DLD1 (cell line): ENCODE measurements at regions not wholly inside any gene's neighbourhood (a gene's known extent, or its start where the extent isn't known, plus 50 kb on each side); places are given as distances from the start of the nearest gene placed in this dataset.

Experiments
- in situ Hi-C: cut with HindIII; loops from 2 replicates; pipeline ENCODE4 v1.10.0; 2017; ENCODE audit warnings: low sequenced_read_pairs

DNA sequence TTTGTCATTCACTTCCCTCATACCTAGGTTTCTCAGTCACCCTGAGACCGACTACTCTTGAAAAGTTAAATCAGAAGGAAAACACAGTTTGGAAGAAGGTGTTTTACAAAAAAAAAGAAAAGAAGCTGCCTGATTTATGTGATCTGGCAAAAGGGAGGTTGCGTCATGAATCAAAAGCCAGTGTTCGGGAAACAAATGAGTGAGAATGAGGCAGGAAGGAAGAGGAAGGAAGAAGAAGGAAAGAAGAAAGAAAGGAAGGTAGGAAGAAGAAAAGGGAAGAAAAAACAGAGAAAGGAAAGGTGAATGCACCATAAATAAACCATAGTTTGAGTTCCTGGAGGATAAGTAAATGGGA lies 314.6 kb downstream of the BLID start:
- in situ Hi-C loops: no loop called here

DNA sequence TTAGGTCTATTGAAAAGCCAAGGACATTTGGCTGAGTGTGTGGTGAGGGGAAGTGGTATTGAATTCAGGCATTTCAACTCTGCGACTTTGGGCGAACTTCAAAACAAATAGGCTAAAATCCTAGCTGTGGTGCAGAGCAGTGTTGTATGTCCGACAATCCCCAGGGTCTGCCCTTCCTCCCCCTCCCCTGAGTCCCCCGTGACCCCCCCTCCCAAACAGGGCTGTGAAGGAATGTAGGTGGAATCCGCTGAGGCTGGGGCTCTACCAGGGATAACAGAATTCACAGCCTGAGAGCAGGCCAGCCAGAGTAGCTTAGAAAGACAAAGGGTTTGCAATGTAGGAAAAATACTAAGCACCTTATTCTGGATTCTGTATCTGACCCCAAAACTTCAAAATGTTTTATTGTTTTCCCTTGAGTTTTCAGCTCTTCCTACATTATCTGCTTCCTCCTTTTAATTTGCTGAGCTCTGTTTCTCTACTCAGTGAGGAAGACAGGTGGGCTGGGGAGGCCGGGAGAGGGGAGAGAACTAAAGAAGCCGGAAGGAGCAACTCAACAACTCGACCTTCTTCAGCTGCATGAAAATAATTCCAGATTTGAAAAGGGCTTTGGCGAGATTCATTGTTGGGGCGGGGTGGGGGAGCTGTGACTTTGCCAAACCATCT lies 315.2 kb downstream of the BLID start:
- in situ Hi-C loops: no loop called here

DNA sequence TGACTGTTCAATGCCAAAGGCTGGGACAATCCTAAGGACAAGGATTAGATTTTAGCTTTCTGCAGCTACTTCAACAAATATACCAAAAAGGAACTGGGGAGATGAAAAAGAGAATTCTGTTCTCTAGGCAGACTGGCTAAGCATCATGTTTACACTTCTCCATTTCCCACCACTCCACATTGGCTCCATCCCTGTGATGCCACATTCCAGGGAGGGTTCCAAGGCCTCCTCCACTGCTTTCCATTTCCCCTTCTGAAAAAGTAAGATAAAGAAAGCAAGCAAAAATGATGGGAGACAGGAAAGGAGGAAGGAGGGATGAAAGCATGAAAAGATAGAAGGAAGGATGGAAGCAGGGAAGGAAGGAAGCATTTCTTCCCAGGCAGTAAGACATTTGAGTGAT lies 315.8 kb downstream of the BLID start:
- in situ Hi-C loops: no loop called here

DNA sequence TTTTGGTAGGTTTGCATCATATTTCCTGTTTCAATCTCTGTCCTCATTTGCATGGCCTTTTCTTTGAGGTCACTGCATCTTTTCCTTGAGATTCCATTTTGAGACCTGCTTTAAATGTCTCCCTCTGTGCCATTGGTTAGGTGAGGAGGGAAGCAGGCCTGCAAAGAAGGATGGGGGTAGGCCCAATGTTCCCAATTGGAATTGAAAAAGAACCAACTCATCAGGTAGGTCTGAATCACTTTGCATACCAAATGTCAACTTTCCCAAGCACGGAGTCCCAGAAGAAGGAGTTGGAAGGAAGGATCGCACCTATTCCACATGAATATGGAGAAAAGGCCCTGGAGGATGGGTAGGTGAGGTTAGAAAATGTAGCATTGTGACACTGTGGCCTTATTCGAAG lies 318.5 kb downstream of the BLID start:
- in situ Hi-C loops: no loop called here

DNA sequence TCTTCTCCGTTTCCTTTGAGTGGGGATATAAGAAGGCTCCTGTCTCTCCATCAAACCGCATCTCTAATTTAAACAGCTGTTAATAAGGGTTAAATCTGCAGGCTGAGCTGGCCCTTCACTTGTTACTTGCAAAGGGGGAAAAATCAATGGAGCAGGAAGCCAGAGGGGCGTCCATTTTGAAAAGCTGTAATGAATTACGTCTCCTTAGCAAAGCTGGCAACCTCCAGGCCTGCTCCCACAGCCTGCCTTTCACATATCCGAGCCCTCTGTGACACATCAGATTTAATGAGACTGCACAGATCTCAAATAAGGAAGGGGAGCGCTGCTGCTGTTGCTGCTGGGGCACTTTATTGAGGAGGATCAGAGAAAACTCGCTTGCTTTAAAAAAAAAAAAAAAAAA lies 320.8 kb downstream of the BLID start:
- in situ Hi-C loops: no loop called here

DNA sequence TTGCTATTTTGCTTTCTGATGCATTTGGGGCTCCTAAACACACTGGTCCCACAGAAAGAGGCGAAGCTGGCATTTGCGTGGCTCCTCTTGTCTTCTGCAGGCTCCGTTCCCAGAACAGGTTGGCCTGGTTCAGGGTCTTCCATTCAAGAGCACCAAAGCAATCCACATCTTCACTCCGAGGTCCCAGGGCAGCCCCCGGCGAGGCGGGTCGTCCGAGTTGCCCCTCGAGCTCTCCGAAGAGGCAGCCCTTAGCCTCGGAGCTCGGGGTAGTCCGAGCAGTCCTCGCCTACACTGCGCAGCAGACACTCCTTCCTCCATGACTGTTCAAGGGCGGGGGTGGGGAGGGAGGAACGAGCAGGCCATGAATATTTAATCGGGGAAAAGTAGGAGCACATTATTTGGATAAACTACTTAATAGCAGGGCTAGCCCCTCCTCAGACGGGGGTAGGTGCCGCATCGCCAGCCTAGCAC lies 321.3 kb downstream of the BLID start:
- in situ Hi-C loops: no loop called here

DNA sequence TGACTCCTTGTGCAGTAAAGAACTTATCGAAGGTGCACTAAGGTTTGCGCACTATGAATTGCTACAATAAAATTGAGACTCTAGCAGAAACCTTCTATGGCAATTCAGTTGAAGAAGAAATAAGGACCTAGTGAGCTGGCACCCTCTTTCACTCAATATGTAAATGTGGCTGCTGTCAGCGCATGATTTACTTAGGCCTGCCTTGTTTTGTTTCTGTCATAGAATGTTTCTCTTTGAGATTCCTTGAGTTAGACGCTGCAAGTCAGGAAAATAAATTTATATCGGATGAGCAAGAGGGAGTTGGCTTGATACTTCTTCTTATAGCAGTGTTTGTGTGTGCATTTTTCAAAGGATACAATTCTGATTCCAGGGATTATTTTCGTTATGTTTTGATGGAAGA lies 322.1 kb downstream of the BLID start:
- in situ Hi-C loops: no loop called here

DNA sequence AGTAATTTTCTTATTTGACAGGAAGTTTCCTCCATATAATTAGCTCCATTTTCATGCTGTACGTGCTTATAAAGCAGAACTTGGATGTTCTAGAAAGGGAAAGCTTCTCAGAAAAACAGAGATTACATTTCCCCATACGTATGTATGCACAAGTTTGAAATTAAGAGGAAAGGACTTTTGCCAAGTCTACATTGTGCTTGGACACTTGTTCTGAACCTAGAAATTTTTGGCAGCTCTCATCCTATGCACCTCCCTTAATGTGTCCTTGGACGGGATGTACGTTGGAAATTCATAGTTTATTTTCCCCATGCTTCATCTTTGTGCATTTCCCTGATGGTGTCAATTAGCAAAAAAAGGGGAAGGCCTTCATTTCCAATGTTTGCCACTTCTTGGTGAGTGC lies 322.7 kb downstream of the BLID start:
- in situ Hi-C loops: no loop called here

DNA sequence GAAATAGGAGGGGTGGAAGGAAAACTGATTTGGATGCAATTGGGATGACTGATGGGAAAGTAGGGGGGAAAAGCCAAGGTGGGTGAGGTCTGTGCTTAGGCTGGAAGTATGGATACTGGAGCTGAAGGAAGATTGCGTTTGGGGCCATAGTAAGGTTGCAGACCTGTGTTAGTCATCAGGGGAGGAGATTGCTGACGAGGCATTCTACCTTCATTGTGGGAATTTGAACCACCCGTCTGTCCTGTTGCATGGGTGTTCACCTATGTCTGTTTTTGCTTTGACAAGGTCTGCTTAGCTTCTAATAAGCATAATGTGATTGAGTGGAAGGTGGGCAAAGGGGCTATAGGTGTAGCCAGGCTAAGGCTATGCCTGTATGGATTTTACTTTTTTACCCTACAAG lies 323.8 kb downstream of the BLID start:
- in situ Hi-C loops: no loop called here

DNA sequence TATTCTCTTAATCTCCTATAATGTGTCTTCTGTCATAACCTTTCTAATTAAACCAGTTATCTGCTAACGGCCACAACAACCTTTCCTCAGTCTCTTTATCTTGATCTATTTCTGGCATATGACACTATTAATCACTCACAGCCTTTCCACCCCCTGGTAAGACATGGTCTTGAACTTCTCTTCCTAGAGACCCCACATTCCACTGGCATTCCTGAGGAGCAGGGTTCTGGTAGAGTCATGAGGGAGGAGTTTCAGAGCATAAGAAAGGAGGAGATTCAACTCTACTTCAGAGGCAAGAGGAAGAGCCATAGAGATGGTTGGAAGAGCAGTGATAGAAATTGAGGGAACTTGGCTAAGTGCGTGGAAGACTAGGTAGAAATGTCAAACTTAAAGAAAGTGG lies 325.6 kb downstream of the BLID start:
- in situ Hi-C loops: no loop called here

DNA sequence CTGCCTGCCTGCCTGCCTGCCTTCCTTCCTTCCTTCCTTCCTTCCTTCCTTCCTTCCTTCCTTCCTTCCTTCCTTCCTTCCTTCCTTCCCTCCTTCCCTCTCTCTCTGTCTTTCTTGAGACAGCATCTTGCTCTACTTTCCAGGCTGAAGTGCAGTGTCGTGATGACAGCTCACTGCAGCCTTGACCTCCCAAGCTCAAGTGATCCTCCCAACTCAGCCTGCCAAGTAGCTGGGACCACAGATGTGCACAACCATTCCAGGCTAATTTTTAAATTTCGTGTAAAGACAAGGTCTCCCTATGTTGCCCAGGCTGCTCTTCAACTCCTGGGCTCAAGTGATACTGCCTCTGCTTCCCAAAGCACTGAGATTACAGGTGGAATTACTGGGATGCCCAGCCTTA lies 328.2 kb upstream of the SORL1-AS1 start:
- in situ Hi-C loops: no loop called here

DNA sequence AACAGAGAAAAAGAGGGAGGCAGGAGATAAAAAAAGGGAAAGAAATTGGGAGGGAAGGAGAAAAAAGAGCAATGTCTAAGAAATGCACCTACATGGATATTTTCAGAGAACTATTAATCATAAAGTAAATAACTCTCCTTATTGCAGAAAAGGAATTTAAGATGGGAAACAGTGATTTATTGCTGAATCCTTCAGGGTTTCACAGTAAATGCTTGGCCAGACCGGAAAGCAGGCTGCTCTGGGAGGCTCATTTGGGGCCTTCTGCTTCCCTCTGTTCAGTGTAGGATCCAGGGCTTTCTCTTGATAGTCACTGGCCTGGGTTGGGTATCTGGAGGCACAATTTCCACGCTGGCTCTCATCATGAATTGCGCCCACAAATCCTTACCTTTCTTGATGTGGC lies 324.3 kb upstream of the SORL1-AS1 start:
- in situ Hi-C loops: no loop called here

DNA sequence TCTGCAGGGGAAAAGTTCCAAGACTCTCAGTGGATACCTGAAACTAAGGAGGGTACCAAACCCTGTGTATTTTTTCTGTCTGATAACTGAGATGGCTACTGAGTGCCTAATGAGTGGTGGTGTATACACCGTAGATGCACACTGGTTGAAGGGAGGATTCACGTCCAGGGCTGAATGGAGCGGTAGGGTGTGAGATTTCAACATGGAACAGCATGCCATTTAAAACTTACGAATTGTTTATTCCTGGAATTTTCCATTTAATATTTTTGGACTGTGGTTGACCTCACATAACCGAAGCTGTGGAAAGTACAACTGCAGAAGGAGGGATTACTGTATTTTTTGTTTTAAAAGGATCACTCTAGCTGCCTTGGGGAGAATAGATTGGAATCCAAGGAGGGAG lies 322.5 kb upstream of the SORL1-AS1 start:
- in situ Hi-C loops: no loop called here

DNA sequence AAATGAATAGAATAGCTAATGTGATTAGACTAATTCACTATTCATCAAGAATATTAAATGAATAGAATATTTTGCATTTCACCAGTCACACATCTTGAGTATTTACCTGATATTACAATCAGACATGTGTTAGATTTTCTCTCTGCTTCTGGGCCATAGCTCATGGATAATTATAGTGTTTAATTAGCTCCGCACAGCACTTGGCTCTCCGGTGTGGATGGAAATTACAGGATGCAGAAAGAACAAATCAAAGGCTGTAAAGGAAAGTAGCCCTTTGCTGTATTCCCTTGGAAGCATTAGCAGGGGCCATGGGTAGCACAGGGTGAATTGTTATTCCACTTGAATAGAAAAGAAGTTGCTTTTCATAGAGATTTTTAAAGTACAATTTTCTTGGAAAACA lies 320.3 kb upstream of the SORL1-AS1 start:
- in situ Hi-C loops: no loop called here

DNA sequence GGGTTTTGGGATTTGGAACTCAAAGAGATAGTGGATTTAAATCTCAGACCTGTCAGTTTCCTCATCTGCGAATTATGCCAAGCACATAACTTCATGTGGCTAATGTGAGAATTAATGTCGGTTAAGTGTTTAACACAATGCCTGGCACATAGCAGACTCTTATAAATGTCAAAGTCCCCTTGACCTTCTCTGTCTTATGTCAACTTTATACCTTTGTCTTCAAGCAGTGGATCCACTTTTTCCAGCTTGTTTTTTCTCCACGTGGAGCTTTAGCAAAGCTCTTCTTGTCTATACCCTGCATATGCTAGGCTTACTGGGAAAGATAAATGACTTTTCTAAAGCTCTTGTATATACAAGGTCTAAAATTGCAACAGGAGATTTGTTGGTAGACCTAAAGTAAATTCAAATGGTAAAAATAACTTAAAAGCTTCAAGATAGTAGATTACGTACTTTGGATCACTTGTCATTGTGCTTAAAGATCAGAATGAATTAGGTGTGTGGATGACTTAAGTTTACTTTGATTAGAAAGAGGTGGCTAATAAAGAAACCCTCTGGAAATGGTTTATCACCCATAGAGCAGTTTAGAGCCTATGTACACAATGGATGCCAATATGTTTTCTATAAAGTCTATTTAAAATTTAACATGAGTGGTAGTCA lies 318.3 kb upstream of the SORL1-AS1 start:
- in situ Hi-C loops: no loop called here

DNA sequence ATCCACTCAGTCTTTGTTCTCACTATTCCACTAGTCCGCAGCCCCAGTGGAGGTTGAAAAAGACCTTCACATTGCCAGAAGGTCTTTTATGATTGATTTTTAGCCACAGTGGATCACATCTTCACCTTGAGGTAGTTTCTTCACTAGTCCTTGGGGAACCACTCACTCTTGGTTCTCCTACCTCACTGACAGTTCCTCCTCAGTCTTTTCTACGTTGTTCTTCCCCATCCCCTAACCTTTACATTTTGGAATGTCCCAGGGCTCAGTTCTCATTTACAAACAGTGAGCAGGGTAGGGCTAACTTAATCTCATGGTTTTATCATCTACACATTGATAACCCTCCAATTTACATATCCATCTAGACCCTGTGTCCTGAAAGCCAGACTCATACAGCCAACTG lies 316.4 kb upstream of the SORL1-AS1 start:
- in situ Hi-C loops: no loop called here

DNA sequence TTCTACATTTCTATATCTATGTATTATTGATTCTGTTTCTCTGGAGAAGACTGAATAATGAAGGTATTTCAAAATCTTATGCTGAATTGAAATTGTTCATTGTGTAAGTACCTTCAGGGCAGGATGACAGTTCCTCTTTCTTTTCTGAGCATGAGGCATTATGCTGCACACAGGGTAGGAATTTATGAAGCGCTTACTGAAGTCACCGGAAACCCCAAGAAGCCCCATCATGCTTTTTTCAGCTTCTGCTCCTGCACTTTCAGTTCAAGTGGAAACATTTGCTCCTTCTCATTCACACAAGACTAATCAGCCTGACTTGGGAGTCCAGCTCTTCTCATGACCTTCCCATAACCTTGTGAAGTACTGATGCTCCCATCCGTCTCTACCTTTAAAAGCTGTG lies 314.7 kb upstream of the SORL1-AS1 start:
- in situ Hi-C loops: no loop called here

DNA sequence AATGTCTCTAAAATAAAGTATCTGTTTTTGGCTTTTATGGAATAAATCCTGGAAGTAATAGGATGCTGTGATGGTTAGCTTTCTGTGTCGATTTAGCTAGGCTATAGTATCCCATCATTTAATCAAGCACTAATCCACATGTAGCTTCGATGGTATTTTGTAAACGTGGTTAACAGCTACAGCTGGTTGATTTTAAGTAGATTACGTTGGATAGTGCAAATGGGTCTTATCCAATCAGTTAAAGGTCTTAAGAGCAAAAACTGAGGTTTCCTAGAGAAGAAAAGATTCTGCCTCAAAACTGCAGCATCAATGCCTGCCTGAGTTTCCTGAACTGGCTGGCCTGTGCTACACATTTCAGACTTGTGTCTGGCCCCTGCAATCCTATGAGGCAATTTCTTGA lies 314.2 kb upstream of the SORL1-AS1 start:
- in situ Hi-C loops: no loop called here

DNA sequence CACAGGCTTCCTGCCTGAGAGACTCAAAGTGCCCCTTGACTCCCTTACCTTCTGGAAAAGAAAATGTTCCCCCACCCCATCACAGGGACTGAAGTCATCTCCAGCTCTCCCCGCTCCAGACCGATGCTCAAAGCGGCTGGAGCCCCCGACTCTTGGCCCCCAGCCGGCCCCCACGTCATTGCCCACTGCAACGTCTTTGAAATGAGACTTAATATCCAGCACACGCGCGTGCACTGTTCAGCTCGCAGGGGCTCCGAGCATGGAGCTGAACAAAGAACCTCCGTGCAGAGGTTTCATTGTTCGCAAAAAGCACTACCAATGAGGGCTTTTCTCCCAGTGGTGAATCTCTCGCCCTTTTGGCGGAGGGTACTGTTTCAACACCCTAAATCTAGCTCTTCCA lies 313.4 kb upstream of the SORL1-AS1 start:
- in situ Hi-C loops: no loop called here

DNA sequence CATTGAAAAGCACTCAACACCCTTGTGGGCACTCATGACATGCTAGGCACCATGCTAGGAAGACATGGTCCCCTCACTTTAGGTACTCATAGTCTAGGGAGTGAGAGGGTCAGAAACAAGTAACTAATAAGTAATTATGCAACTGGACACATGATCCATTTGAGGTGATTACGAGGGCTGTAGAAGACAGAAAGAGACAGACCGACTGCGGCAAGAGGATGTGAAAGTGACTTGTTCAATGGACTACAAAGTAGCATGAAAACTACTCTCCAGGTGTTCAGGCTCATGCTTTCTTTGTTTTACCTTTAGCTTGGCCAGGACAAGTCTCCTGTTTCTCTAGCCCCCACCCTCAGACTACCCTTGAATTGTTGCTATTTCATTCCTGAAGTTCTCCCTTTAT lies 310.8 kb upstream of the SORL1-AS1 start:
- in situ Hi-C loops: no loop called here

DNA sequence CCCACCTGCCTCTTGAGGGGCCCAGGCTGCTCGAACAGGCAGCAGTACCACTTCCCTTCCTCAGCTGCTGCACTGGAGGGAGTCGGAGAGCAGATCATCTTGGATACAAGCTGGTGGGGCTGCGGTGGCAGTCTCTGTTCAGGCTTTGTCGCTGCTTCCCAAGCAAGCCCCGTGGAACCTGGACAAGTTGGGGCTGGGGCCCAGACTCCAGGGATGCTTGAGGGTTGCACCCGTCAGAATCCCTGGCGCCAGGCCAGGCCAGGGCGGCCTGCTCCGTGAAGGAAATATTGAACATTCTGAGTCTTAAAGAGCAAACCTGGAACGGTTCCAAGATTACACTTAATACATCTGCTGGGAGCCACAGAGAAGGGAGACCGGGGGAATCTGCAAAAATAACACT lies 310.1 kb upstream of the SORL1-AS1 start:
- in situ Hi-C loops: no loop called here

DNA sequence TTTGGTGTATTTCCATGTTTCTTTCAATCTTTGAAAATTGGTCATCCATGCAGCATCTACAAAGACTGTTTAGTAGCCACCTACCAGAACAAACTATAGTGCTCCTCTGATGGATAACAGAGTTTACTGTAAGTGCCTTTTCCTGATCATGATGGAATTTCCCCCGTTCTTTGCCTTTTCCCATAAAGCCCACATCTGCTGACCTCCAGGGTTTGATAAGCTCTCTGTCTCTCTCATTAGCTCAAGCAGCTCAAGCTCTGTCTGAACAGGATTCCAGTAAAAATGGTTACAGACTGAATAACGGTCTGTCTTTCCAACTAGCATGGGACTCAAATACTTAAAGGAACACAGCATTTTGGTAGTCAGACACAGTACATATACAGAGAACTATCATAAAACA lies 308.4 kb upstream of the SORL1-AS1 start:
- in situ Hi-C loops: no loop called here
